ENCODE measurements at regions not wholly inside any gene's neighbourhood (a gene's known extent, or its start where the extent isn't known, plus 50 kb on each side); places are given as distances from the start of the nearest gene placed in this dataset.

GRCh38 chr16:49075709-49076108 lies 205.9 kb downstream of the CBLN1 start:
- DNase-seq = no peak

DNA sequence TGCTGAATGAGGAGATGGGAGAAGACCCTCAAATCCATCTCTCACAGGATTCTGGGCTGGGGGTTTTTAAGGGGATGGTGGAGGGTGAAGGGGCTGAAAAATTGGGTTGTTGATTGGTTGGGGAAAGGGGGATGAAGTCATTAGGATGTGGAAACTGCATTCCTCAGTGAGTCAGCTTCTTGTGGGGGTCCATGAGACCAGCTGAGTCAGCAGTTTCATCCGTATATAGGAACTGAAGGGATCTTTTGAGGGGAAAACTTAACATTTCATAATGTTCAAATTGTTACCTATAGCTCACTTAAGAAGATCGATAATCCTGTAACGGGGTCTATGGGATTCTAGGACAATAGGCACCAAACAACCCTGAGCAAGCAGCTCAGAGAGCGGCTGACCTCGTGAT lies 213.4 kb downstream of the CBLN1 start:
- DNase-seq = no peak

DNA sequence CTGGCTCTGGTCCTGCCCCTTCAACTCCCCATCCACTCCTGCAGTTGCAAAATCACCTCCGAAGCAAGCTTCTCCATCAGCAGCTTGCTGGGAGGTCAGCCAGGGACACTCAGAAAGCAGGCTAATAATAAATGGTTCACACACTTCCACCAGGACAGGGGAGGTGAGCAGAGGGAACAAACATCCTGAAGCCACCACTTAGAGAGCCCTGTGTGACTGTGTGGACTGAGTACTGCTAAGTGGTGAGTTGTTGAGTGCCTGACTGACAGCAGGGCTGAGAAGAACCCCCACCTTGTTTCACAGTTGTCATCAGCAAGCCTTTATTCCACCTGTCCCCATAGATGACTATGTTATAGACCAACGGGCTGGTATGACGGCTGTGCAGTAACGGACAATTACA lies 213.9 kb downstream of the CBLN1 start:
- no peak for DNase-seq

DNA sequence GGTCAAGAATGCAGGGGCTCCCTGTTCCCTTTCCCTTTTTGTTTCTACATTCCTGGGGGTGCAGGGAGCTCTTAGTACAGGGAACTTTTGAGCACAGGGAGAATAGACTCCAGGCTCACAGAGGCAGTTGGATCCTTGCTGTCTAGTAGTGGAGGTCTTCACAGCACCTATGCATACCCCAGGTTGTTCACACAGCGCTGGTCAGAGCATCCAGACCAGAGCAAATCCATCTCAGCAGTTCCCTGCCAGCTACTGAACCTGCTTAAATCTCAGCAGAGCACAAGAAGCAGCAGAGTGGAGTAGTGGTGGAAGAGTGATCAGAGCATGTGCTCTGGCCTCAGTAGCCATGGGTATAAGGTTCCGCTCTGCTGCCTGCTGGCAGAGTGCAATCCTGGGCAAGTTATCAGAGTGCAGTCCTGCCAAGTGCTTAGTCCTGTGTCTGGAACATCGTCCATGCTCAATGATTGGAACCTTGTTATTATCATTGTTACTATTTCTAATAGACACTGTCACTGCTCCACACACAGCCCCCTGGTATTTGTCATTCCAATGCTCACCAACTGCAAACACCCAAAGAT lies 220.4 kb downstream of the CBLN1 start:
- DNase-seq = no peak

- no peak for DNase-seq
These were observed 220.9 kb downstream of the CBLN1 start for GRCh38 chr16:49060728-49061127.

- DNase-seq = no peak
These were observed 223.3 kb downstream of the CBLN1 start for GRCh38 chr16:49058382-49058781.

GRCh38 chr16:49057936-49058335 lies 223.7 kb downstream of the CBLN1 start:
- DNase-seq = no peak

DNA sequence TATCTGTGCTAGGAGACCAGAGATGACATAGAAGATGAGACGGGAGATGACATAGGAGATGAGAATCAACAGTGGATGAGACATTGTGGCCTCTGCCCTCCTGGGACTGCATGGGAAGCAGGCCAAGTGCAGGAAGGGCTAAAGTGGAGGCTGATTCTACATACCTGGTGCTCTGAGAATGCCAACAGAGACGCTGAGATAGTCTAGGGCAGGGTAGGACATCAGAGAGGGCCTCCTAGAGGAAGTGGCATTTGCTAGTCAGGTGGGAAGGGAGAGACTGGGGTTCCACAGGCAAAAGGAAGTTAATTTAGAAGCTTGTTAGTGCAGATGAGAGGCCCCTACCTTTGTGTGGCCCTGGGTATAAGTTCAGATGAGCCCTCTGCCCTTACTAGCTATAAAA lies 224.2 kb downstream of the CBLN1 start:
- no peak for DNase-seq

DNA sequence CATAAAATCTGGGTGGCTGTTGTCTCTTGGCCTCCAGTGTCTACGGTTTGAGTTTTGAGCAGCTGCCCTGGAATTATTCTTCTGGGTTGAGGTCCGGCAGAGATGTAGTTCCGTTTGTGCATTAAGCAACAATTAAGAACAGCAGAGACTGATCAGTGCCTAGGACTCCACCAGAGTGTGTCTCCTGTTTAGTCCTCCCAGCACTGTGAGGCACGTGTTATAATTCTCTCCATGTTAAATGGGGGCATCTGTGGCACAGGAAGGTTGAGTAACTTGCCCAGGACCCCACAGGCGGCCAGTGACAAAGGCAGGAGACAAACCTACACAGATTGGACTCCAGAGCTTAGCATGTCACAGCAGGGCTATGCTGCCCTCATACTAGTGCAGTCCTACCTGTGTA lies 225.1 kb downstream of the CBLN1 start:
- DNase-seq = no peak

- no peak for DNase-seq
These were observed 225.7 kb downstream of the CBLN1 start for GRCh38 chr16:49055824-49056545.

DNA sequence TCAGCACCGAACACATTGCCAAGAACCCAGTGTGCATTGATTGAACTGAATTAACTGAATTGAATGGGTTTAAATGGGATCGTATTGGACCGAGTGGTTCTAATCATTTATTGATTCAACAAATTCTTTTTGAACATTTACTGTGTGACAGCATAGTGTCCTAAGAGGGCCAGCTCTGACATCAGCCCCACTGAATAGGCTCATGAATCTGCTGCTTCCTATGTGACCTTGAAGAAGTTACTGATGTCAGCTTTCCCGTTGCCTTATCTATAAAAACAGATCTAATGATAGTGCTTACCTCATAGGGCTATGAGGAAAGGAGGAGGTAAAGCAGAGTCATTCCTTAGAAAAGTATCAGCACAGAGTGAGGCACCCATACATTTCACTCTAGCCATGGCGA lies 226.3 kb downstream of the CBLN1 start:
- no peak for DNase-seq

- no peak for DNase-seq
These were observed 227.0 kb downstream of the CBLN1 start for GRCh38 chr16:49054606-49055005.

DNA sequence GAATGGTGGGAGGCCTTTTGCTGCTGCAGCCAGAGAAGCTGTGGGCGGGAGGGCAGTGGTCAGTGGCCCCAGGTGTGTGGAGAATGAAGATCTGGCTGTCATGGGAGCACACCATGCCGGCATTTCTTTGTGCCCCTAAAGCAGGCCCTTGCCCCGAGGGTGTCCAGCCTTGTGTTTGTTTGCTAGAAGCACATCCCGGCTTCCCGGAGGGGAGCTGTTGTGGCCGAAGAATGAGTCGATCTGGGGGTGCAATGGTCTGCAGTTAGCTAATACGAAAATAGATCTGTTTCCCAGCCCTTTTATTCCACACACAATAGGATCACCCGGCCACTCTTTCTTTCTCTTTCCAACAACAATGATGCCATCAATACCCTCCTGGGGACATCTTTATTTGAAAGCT lies 228.8 kb downstream of the CBLN1 start:
- DNase-seq = no peak

DNA sequence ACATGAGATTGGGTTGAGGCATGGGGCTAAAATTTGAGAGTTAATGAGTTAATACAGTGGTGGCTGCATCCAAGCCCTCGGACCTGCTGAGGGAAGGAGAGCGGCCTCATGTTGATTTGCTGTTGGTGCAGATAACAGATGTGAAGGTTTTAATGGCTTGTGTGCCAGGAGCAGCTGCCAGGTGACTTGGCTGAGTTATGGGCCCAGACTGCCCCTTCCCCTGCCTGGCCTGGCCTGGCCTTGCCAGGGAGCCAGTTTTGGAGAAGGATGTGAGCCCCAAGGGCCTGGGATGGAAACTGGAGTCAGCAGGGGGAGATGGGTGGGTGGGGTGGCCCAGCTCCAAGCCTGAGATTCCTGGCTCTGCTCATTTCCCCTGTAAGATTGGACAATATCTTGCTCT lies 230.1 kb downstream of the CBLN1 start:
- DNase-seq = no peak

- no peak for DNase-seq
These were observed 231.0 kb downstream of the CBLN1 start for GRCh38 chr16:49050607-49051006.

DNA sequence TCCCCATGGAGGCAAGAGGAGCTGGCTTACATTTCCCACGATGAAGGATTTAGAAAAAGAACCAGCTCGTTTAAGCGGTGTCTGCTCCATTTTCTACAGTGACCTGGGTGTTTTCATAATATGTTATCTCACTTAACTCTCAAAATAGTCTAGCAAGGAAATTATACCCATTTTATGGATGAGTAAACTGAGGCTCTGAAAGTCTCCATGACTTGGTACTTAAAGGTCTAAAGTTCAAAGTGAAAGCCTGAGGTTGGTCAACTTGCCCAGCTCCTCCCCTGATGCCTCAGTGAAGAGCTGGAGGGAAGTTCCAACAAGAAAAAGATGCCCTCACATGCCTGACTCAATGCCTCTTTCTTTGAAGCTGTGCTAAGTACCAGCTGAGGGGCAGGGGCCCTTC lies 232.0 kb downstream of the CBLN1 start:
- DNase-seq = no peak

DNA sequence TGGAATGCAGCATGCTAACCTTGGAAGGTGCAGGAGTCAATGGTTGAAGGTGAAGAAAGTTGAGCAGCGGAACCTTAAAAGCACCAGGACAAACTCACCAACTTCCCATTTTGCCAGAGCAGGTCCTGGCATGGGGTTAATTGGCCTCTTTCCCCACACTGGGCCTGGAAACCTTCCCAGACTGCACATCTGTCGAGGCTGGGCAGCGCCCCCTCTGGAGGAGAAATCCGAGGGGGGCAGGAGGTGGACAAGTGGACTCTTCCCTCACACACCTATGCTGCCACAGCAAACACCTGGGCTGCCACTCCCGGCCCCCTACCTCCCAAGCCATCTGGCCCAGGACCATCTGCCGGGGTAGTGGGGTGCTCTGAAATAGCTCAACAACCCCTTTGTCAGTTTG lies 232.4 kb downstream of the CBLN1 start:
- DNase-seq = peak; percentile 61

DNA sequence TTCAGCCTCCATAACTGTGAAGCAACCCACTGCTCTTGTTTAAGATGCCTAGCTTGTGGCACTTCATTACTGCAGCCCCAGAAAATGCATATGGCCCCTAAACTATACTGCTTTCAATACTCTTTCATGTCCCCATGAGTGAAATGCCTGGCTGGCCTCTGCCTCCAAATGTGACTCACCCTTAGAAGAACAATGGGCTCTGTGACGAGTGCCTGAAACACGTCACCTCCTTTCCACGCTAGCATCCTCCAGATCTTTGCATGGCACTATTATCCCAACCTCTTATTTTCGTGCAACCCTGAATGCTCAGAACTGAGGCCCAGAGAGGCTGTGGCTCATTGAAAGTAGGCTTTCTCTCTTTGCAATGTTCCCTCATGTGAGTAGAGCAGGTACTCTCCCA lies 233.1 kb downstream of the CBLN1 start:
- DNase-seq = no peak

GRCh38 chr16:49036126-49036525 lies 245.5 kb downstream of the CBLN1 start:
- DNase-seq = no peak

DNA sequence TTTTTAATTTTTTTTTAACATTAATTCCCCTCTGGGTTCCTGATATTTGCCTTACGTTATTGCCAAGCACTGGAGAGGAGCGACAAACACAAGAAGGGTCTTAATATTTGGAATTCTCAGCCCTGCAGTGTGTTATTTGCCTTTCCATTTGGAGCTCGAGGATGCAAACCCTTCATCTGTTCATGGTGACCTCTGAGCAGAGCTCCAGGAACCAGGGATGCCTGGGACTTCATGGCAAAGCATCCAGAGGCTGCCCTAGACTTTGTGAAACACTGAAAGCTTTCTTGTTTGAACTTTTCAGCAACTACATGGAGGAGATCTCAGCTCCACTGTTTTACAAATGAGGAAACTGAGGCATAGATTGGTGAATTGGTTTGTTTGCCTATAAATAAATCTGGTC lies 254.2 kb downstream of the CBLN1 start:
- no peak for DNase-seq

DNA sequence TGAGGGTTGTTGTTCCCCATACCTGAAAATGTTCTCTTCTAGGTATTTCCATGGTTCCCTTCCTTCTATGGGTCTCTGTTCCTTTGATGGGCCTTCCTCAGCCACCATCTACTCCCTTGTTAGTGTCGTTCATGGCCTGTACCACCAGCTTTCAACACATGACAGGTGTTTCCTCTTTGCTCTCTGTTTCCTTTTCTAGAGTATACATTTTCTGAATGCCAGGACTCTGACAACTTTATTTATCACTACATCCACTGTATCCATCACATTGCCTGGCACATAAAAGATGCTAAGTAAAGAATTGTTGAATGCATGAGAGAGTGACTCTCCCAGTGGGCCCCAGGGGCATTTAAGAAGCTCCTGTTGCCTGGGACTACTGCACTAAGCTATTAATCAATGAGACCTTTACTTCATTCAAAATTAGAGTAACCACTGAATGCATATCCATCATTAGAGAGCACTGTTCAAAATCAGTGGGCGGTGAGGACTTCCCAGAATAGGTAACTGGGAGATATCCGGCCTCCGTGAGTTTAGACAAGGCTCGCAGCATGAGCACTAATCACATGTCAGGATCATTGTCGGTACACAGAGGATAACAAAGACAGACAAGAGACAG lies 255.0 kb downstream of the CBLN1 start:
- no peak for DNase-seq

DNA sequence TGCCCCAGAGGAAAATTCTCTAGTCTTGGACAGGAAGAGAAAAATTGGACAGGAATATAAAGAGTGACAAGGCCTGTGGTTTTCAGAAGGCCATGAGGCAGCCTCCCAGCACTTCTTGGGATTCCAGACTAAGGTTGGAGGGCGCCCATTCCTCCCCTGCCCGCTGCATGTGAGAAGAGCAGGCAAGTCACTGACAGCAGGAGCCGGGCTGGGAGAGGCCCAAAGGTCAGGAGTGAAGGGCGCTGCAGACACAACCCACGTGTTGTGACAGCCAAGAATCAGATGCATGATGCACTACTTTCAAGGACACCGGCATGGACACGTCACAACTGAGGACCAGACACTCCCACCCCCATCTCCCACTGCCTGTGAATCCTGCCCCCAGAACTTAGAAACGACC lies 256.7 kb downstream of the CBLN1 start:
- no peak for DNase-seq

GRCh38 chr16:49024016-49024415 lies 257.6 kb downstream of the CBLN1 start:
- DNase-seq = no peak

GRCh38 chr16:49023050-49023449 lies 258.6 kb downstream of the CBLN1 start:
- no peak for DNase-seq
